Retina (tissue), 1 donor: ENCODE measurements at regions not wholly inside any gene's neighbourhood (a gene's known extent, or its start where the extent isn't known, plus 50 kb on each side); places are given as distances from the start of the nearest gene placed in this dataset.

ENCODE experiments used
- DNase-seq: peaks from one replicate; pipeline ENCODE4 v3.0.0-alpha.2; 2016

- no peak for DNase-seq
These were observed 256.9 kb downstream of the DLEU7 start for GRCh38 chr13:50586414-50587083.

- no peak for DNase-seq
These were observed 256.4 kb downstream of the DLEU7 start for GRCh38 chr13:50587115-50587514.

GRCh38 chr13:50587645-50588373, 255.7 kb downstream of the DLEU7 start:
- DNase-seq: no peak

- DNase-seq: no peak
These were observed 254.9 kb downstream of the DLEU7 start for GRCh38 chr13:50588491-50589130.

GRCh38 chr13:50589139-50589538, 254.4 kb downstream of the DLEU7 start:
- no peak for DNase-seq

GRCh38 chr13:50589651-50590054, 253.8 kb downstream of the DLEU7 start:
- no peak for DNase-seq

- DNase-seq: no peak
These were observed 250.9 kb downstream of the DLEU7 start for GRCh38 chr13:50592412-50593155.

- no peak for DNase-seq
These were observed 250.3 kb downstream of the DLEU7 start for GRCh38 chr13:50593207-50593606.

GRCh38 chr13:50594276-50595051, 249.0 kb downstream of the DLEU7 start:
- peak; percentile 10 for DNase-seq

GRCh38 chr13:50595196-50595595, 248.3 kb downstream of the DLEU7 start:
- no peak for DNase-seq

- no peak for DNase-seq
These were observed 247.3 kb downstream of the DLEU7 start for GRCh38 chr13:50596156-50596555.

- no peak for DNase-seq
These were observed 246.7 kb downstream of the DLEU7 start for GRCh38 chr13:50596776-50597203.

GRCh38 chr13:50598338-50598737, 245.2 kb downstream of the DLEU7 start:
- peak; percentile 12 for DNase-seq

GRCh38 chr13:50599046-50599445, 244.4 kb downstream of the DLEU7 start:
- no peak for DNase-seq

GRCh38 chr13:50599927-50600326, 243.6 kb downstream of the DLEU7 start:
- DNase-seq: no peak

GRCh38 chr13:50608370-50608769, 235.1 kb downstream of the DLEU7 start:
- DNase-seq: no peak

GRCh38 chr13:50609011-50609410, 234.5 kb downstream of the DLEU7 start:
- DNase-seq: no peak

- DNase-seq: no peak
These were observed 233.3 kb downstream of the DLEU7 start for GRCh38 chr13:50610238-50610637.

GRCh38 chr13:50611117-50611781, 232.2 kb downstream of the DLEU7 start:
- no peak for DNase-seq

- no peak for DNase-seq
These were observed 230.8 kb downstream of the DLEU7 start for GRCh38 chr13:50612717-50613116.

GRCh38 chr13:50613356-50613831, 230.1 kb downstream of the DLEU7 start:
- DNase-seq: no peak

GRCh38 chr13:50615234-50615633, 228.3 kb downstream of the DLEU7 start:
- DNase-seq: no peak
